Activated B cell treated with CpG ODN at 0.5 μM for 24 hours (primary cell): ENCODE measurements at regions not wholly inside any gene's neighbourhood (a gene's known extent, or its start where the extent isn't known, plus 50 kb on each side); places are given as distances from the start of the nearest gene placed in this dataset.

ENCODE experiments used
- ATAC-seq: fragments of 200-7000 bp; cut with Tn5 transposase; one replicate; pipeline ENCODE4 v1.10.0; 2021; ENCODE audit warnings: low read depth, mild to moderate bottlenecking, moderate library complexity
- CTCF ChIA-PET: fragments of 350-600 bp; sonication (Branson Sonifier 250); formaldehyde crosslinking; loops from one replicate; lab custom pipeline; 2021; ENCODE audit warnings: antibody characterized with exemption; lab: Charles Lee
- POLR2A ChIA-PET: fragments of 350-600 bp; sonication (Branson Sonifier 250); formaldehyde crosslinking; loops from one replicate; lab custom pipeline; 2021; ENCODE audit warnings: antibody characterized with exemption; lab: Charles Lee
- DNase-seq: peaks from one replicate; pipeline ENCODE4 v3.0.0; 2022
- H3K27ac Mint-ChIP-seq: one replicate; pipeline ENCODE4 v1.8.0; 2020; ENCODE audit warnings: mixed read lengths
- H3K27me3 Mint-ChIP-seq: one replicate; pipeline ENCODE4 v1.8.0; 2021; ENCODE audit warnings: mixed read lengths
- H3K36me3 Mint-ChIP-seq: one replicate; pipeline ENCODE4 v1.8.0; 2021; ENCODE audit warnings: low read depth, mixed read lengths
- H3K4me1 Mint-ChIP-seq: one replicate; pipeline ENCODE4 v1.8.0; 2021; ENCODE audit warnings: mixed read lengths
- H3K4me3 Mint-ChIP-seq: one replicate; pipeline ENCODE4 v1.8.0; 2020; ENCODE audit warnings: mild to moderate bottlenecking, mixed read lengths
- H3K9me3 Mint-ChIP-seq: one replicate; pipeline ENCODE4 v1.8.0; 2020; ENCODE audit warnings: mixed read lengths
- intact Hi-C: fragments of 100-400 bp; cut with micrococcal nuclease; formaldehyde crosslinking; loops from one replicate; pipeline ENCODE4 v1.15.1; 2024
- TF ChIP-seq, protein P1 (sequence below): fragments of 200-600 bp; IDR thresholded peaks from one replicate; pipeline ENCODE4 v1.8.0; 2022; ENCODE audit warnings: antibody characterized with exemption, mild to moderate bottlenecking

DNA sequence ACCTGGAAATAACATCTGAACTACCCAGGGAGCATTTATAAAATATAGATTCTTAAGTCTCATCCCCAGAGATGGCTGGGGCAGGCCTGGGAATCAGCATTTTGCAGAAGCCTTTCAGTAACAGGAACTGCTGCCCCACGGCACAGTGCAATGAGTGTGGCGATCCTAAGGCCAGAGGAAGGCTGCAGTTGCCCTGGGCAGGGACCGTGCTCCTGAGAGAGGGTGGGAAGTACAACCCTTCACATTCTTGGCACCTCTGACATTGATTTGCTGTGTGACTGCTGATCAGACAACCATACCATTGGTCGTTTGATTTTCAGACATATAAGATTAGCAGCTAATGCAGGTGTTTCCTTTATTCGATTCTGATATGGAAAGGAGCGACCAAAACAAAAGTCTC, 233.6 kb downstream of the STIM2 start:
- no peak overlapping the region for H3K27ac Mint-ChIP-seq
- no peak for DNase-seq
- TF ChIP-seq, protein P1, sequence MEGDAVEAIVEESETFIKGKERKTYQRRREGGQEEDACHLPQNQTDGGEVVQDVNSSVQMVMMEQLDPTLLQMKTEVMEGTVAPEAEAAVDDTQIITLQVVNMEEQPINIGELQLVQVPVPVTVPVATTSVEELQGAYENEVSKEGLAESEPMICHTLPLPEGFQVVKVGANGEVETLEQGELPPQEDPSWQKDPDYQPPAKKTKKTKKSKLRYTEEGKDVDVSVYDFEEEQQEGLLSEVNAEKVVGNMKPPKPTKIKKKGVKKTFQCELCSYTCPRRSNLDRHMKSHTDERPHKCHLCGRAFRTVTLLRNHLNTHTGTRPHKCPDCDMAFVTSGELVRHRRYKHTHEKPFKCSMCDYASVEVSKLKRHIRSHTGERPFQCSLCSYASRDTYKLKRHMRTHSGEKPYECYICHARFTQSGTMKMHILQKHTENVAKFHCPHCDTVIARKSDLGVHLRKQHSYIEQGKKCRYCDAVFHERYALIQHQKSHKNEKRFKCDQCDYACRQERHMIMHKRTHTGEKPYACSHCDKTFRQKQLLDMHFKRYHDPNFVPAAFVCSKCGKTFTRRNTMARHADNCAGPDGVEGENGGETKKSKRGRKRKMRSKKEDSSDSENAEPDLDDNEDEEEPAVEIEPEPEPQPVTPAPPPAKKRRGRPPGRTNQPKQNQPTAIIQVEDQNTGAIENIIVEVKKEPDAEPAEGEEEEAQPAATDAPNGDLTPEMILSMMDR = no peak
- no peak for ATAC-seq
- no peak overlapping the region for H3K4me3 Mint-ChIP-seq
- H3K36me3 Mint-ChIP-seq = no peaks in the 10 kb centered on the region
- no peaks in the 10 kb centered on the region for H3K9me3 Mint-ChIP-seq
- POLR2A ChIA-PET = no interaction called here
- H3K27me3 Mint-ChIP-seq = peaks cover 11% of the 10 kb centered on the region
- intact Hi-C loops = no loop called here
- CTCF ChIA-PET = no interaction called here
- no peaks in the 10 kb centered on the region for H3K4me1 Mint-ChIP-seq

DNA sequence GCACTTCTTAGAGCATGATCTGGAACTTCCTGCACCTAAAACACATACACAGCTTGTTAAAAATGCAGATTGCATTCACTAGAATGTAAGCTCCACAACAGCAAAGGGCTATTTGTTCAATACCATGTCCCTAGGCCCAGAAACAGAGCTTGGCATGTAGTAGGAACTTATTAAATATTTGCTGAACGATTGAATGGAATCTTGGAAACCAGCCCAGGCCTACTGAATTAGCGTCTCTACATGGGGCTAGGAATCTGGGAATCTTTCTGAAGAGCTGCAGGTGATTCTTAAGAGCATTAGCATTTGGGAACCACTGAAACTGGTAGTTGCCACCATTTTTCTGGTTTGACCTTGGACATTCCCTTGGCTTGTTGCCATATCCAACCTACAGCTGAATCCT, 234.1 kb downstream of the STIM2 start:
- Mint-ChIP-seq H3K9me3 (no peaks in the 10 kb centered on the region), H3K27ac (no peak overlapping the region), H3K27me3 (peaks cover 10% of the 10 kb centered on the region), H3K4me1 (no peaks in the 10 kb centered on the region), H3K36me3 (no peaks in the 10 kb centered on the region), H3K4me3 (no peak overlapping the region)
- intact Hi-C loops = no loop called here
- TF ChIP-seq, protein P1 = no peak
- no peak for ATAC-seq
- ChIA-PET CTCF (no interaction called here), POLR2A (no interaction called here)
- DNase-seq = no peak

DNA sequence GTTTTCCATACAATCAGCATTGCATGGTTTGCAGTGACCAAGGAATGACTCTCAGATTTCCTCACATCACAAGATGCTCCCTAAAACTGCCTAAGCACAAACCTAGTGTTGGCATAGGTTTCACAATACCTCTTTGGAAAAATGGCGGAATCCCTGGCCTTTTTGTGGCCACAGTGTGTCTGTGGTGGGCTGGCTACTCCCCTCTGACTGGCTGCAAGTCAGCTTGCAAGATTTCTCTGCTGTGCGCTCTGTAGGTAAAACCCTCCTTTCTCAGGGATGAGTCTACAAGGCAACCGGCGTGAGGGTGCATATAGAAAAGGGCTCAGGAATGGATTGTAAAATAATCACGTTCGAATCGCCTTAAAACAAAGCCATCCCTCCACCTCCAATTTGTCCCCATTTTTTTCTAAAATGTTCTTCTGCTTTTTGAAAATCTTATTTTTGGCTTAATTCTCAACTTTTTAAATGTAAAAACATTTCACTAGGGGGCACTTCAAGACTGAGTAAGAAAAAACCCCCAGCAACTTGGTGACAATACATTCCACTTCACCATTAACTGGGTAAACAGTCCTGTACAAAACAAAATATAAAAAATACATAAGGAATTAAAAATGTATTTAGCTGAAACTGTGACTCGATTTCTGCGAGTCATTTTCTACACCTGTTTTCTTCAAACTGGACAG, 235.6 kb downstream of the STIM2 start:
- Mint-ChIP-seq H3K27ac (no peak overlapping the region), H3K4me3 (no peak overlapping the region), H3K36me3 (no peaks in the 10 kb centered on the region), H3K9me3 (no peaks in the 10 kb centered on the region), H3K4me1 (no peaks in the 10 kb centered on the region), H3K27me3 (peaks cover 7% of the 10 kb centered on the region)
- ChIA-PET CTCF (no interaction called here), POLR2A (no interaction called here)
- TF ChIP-seq, protein P1 = no peak
- DNase-seq (no peak), ATAC-seq (no peak)
- intact Hi-C loops = no loop called here

DNA sequence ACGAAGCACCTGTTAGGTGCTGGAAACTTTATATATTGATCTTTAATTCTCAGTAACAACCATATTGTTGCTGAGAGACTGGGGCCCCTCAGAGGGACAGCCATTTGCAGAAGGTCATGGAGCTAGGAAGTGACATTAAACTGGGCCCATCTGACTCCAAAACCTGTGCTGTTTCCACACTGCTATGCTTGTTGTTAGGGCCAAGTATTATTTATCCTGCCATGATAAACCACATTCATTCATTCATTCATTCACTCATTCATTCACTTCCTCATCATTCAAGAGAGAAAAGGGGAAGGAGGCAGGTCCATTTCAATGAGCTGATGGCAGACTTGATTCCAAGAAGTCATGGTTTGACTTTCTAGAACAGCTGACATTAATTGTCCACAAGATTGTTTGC, 237.4 kb downstream of the STIM2 start:
- no peak overlapping the region for H3K4me3 Mint-ChIP-seq
- H3K9me3 Mint-ChIP-seq = no peaks in the 10 kb centered on the region
- intact Hi-C loops = no loop called here
- no peaks in the 10 kb centered on the region for H3K36me3 Mint-ChIP-seq
- ATAC-seq (no peak), DNase-seq (no peak)
- TF ChIP-seq, protein P1 = no peak
- CTCF ChIA-PET = no interaction called here
- POLR2A ChIA-PET = no interaction called here
- H3K27me3 Mint-ChIP-seq = peaks cover 11% of the 10 kb centered on the region
- H3K4me1 Mint-ChIP-seq = no peaks in the 10 kb centered on the region
- H3K27ac Mint-ChIP-seq = no peak overlapping the region

DNA sequence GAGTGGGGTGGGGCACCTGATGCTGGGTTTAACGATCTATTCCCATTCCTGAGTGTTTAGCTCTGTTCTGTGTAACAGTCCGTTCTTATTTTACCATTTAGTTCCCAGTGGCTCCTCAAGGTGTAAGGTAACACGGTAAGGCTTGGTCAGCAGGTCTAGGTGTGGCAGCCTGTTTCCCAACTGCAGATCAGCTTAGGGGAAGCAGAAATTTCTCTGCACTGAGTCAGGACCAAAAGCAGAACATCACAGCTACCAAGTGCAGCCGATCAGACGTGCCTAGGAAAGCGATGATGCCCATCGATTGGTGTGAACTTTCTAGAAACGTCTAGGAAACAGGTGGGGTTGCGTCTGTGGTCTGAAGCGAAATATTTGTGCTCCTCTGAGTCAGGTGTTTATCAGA, 240.1 kb downstream of the STIM2 start:
- DNase-seq (no peak), ATAC-seq (no peak)
- TF ChIP-seq, protein P1 = no peak
- no peaks in the 10 kb centered on the region for H3K9me3 Mint-ChIP-seq
- H3K4me1 Mint-ChIP-seq = no peaks in the 10 kb centered on the region
- no peak overlapping the region for H3K27ac Mint-ChIP-seq
- peaks cover 11% of the 10 kb centered on the region for H3K27me3 Mint-ChIP-seq
- ChIA-PET CTCF (no interaction called here), POLR2A (no interaction called here)
- intact Hi-C loops = no loop called here
- H3K4me3 Mint-ChIP-seq = no peak overlapping the region
- H3K36me3 Mint-ChIP-seq = no peaks in the 10 kb centered on the region
